ENCODE measurements at regions not wholly inside any gene's neighbourhood (a gene's known extent, or its start where the extent isn't known, plus 50 kb on each side); places are given as distances from the start of the nearest gene placed in this dataset.
"Not testable (repeated sequence)": the region's sequence is repeated elsewhere in the genome, so short reads cannot be mapped to it uniquely, and the experiment has no call there.

DNA sequence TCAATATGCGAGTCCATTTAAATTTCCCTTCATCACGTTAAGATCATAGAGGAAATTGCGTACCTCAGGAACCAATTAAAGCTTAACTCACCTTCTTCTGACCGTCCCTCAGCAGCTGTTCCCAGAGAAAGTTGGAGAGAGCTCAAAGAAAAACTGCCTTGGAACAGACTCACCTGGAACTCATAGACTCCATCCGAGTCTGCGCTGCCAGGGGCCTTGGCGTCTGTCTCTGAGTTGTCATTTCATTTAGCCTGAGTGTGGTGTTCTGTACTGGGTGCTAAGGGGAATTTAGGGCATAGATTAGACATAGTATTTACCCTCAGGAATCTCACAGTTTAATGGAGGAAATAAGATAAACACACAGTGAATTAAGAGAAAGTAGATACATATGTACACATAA, 892.7 kb downstream of the TLE1 start:
- DNase-seq: no peak

DNA sequence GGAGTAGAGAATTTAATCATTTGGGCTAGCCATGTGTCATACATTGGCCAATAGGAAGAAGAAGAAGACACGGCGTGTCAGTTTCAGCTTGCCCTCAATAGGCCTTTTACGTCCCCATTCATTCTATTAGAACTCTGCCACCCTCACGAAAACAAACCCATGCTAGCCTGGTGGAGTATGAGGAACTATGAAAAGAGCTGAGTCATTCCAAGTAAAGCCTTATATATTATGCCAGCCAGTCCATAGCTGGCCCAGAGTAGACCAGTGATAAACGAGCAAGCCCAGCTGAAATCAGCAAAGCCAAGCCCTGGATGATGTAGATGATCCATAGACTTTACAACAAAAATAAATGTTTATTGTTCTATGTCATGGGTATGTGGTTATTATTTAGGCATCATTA, 895.1 kb downstream of the TLE1 start:
- DNase-seq: no peak

DNA sequence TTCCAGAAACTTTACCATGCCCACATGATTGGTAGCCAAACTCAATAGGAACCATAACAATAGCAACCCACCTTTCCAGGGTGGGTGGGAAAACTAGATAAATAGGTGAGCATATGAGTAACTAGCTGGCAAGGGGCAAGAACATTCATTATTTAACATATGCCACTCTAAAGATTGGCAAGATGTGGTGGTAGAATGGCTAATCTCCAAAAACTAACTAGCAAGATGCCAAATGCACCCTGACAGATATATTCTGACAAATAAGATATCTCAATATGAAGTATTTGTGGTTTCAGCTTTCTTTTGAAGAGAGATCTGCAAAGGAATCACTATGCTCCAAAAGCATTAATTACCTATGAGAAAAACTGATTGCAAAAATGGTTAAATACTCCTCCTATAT, 895.6 kb downstream of the TLE1 start:
- DNase-seq: no peak

DNA sequence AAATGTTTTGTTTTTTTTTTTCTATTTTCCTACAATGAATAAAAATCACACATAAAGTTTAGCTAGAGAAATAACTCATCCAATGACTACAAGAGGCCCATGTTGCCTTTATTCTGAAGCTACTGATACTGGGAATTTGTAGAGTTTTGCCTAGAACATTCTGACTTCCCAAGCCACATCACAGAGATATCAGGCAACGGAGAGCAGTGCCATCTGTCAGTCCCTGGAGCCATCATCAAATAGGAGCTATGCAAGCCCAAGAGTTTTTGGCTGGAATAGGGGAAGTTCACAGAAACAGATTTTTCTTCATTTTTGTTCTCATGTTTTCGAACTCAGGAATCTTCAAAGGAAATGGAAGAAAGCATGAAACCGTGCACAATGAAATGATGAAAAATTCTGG, 896.6 kb downstream of the TLE1 start:
- DNase-seq: no peak

DNA sequence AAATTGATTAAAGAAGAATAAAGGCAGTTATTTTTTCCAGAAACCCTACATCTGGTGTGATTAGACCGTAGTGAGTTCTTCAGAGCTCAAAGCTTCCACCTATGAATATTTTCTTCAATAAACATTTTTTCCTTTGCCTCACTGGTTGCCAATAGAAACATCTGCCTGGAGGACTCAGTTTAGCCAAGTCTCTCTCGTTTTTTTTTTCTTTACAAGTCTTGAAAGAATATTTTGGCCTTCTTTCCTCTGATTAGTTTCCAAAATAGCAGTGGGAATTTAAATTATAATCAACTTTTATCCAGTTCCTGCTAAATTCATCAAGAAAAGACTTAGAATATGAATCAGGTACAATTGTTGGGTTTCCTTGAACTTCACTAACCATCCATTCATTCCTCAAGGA, 897.5 kb downstream of the TLE1 start:
- no peak for DNase-seq

DNA sequence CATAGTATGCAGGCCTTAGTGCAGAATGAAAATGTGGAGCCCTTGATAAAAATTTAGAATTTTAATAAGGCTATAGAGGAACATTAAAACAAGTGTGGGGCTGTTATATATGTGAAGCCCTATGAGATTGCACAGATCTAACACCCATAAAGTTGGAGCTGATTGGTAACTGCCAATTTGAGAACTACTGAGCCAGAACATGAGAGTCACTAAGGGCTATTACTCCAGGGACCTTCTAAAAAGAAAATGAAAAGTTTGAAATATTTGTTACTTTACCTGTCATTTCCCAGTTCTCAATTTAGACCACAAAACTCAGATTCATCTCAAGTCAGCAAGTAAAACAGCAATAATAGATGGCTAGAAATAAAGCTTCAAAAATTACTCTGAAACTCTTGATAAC, 898.6 kb downstream of the TLE1 start:
- no peak for DNase-seq

DNA sequence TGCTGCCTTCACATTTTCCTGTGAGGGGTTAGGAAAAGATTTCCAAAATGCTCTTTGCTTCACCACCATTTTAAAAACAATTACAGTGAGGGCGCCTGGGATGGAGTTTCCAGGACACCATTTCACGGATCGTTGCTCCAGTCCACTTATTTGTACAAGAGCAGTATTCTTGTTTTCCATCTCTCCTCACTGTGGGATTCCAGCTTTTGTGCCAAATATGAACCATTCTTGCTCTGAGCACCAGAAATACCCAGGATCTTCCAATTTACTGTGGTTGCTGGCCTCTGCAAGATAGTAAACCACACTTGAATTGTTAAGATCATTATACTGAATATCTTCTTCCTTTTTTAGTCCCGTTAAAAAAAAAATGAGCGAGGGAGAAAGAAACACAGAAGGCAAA, 899.5 kb downstream of the TLE1 start:
- peak; percentile 0 for DNase-seq

DNA sequence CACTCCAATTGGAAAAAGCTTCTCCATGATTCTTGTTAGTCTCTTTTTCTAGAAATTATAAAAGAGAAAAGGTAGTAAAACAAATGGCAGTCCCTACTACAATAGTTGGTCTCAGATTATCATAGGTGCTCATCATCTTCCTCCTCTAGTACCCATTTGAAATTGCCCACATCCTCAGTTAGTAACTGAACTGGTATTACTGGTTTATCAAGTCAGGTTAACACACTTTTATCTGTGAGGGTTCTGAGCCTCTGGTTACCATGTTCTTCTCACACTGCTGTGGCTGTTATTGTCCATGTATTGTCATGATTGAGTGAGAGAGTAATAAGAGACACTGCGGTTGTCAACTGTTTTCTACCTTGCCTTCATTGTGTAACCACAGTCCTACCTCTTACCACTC, 901.7 kb downstream of the TLE1 start:
- DNase-seq: no peak

DNA sequence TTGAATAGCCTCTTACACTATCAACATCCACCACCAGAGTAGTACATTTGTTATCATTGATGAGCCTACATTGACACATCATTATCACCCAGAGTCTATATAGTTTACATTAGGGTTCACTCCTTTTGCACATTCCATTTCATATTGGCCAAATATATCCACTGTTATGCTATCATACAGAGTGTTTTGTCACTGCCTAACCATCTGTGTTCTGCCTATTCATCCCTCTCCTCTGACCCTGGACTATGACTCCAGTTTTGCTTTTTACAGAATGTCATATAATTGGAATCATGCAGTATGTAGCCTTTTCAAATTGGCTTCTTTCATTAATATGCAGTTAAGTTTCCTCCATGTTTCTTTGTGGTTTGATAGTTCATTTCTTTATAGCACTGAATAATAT, 904.7 kb downstream of the TLE1 start:
- DNase-seq: no peak

DNA sequence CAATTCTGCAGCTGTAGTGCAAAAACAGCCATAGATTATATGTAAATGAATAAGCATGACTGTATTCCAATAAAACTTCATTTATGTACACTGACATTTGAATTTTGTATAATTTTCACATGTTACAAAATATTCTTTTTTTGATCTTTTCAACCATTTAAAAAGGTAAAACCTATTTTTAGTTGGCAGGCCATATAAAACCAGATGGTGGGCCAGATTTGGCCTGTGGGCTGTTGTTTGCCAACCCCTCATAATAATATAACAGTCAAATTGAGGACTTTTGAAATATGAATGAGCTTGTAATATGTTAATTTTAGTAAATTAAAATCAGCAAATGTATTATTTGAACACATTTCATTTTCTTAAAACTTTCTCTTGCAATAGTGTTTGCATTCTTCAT, 913.4 kb downstream of the TLE1 start:
- no peak for DNase-seq

DNA sequence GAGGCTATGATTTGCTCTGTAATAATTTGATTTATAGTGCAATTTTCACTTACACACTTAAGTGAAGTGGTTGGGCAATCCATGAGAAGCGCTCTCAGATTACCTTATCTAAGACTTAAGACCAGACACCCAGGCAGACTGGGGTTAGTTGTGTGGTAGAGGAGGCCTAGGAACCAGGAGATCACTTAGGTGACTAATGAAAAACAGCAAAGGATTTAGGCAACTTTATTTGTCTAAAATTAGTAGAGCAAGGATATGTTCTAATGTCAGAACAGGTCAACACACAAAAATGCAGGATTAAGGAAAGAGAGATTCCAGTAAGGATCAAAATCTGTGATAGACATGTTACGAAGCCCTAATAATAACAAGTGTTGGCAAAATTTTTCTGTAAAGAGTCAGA, 913.8 kb downstream of the TLE1 start:
- no peak for DNase-seq

DNA sequence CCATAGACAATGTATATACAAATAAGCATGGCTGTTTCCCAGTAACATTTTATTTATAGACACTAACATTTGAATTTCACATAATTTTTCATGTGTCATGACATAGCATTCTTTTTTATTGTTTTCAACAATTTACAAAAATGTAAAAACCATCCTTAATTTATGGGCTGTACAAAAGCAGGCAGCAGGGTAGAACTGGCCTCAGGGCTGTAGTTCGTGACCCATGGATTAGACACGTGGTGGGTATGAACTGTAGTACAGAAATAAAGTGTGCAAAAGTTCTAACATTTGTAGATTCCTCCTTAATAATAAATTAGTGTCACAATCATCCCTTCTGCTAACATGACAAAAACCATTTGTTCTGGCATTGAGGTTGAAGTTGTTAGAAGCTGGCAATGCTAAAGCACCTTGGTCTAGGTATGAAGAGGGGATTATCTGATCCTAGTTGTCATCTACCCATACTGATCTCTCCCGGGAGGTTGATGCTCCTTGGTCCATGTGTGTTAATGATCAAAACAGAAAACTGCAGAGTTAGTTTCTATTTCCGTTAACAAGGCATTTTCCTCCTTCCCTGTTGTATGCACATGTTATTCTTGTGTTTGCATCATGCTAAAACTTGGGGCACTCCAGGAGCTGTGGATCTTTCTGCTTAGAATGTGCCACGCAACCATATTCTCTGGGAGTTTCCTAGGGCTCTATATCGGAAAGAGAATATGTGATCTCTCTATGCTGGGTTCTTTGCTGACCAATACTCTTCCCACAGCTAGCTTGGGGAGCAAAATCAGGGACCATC, 917.6 kb downstream of the TLE1 start:
- no peak for DNase-seq

DNA sequence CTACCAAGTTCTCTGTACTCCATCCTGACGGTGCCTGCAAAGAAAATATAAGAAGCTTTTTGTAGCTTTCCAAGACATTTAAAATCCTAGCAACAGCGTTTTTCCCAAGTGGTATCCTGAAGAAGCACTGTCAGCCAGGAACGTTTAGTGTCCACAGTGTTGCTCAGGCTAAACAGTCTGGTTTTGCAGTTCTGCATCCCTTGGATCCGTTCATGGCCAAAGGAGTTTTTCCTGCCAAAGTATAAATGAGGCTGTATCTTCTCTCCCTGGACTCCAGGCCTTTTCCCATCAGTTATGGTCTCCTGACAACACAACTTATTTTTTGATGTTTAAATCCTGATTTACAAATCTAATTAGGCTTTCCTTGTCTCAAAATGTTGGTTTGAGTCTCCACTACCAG, 925.8 kb downstream of the TLE1 start:
- DNase-seq: no peak

DNA sequence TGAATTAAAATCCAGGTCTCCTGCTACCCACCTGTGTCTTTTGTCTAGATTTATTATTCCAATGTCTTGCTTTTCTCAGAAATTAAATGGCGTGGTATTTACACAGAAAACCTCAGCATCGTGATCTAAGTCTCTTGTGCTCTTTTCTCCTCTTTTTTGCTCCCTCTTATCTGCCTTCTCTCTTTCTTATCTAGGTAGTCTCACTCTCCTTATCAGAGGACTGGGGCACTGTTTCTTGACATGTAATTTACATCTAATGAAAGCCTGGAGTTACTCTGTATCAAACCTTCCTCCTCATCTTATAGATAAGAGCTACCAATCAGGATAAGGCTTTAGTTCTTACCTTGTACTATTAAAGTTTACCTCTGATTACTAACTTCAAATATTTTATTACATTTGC, 933.8 kb downstream of the TLE1 start:
- no peak for DNase-seq

DNA sequence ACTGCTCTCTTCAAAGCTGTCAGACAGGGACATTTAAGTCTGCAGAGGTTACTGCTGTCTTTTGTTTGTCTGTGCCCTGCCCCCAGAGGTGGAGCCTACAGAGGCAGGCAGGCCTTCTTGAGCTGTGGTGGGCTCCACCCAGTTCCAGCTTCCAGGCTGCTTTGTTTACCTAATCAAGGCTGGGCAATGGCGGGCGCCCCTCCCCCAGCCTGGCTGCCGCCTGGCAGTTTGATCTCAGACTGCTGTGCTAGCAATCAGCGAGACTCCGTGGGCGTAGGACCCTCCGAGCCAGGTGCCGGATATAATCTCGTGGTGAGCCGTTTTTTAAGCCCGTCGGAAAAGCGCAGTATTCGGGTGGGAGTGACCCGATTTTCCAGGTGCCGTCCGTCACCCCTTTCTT, 942.3 kb downstream of the TLE1 start:
- DNase-seq: not testable (repeated sequence)

DNA sequence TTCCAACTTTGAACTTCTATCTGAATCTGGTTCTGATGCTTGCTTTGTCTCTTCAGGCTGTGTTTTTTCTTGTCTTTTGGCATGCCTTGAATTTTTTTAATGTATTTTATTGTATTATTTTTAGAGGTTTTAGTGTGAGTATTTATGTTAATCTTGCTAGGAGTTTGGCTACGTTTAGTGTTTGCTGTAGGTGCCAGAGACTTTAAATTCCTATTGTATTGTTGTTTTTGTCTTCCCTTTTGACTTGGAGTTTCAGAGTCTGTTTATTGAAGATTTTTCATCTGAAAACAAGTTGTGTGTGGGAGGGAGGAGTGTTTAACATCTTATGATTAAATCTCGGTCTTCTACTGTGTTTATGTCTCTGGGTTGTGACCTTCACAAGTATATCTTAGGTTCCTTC, 956.8 kb downstream of the TLE1 start:
- DNase-seq: no peak

DNA sequence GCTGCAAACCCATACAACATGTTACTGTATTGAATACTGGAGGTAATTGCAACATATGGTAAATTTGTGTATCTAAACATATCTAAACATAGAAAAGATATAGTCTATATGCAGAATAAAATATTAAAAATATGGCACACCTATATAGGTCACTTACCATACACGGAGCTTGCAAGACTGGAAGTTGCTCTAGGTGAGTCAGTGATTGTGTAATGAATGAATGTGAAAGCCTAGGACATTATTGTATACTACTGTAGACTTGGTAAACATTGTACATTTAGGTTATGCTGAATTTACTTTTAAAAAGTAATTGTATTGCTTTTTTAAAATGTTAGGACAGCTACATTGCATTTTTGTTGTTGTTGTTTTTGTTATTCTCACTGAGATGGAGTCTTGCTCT, 968.8 kb downstream of the TLE1 start:
- no peak for DNase-seq

DNA sequence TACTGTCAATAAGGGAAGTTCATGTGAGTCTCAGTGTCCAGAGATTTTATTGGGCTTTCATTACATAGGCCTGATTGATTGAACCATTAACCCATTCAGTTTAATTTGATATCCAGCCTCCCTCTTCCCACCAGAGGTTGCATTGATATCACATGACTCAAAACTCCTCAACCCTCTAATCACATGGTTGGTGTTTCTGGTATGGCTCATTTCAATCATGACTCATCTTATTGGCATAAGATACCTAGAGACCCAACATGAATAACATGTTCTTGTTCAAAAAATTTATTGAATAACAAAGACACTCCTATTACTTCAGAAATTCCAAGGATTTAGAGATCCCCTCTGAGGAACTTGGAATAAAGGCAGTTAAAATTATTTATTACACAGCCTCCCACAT, 982.2 kb downstream of the TLE1 start:
- no peak for DNase-seq

DNA sequence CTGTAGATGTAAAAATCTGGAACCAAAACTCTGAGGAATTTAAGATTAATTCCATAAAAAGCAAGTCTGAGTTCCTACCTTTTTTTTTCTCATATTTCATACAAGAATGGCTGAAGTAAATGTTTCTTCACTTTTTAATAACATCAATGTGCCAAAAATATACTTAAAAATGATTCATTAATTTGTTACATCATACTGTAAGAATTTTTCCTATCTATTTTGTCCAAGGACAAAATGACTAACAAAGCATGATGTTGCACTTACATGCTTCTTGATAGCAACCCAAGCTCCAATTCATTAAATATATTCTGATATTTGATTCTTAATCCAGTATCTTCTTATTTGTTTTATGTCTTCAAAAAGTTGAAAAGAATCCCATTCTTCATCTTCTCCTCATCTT, 988.3 kb downstream of the TLE1 start:
- DNase-seq: no peak

DNA sequence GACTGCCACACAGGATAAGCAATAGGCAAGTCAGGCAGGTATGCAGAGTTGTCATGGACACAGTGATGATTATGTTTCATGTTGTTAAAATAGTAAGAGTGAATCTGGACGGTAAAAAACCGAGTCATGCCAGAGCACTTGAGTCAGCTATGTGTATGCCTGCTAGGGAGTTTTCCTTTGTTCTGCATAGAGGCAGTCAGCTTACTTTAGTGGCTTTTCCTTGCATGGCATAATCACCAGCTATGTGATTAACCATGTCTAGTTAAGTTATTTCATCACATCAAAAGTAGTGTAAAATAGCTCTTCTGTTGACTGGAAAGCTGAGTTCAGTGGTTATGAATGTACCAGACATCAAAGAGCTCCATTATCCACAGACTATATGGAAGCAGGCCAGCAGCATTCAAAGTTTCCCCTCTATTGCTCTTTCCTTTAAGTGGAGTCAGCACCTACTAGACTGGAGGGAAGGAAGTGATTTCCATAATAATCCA, 989.8 kb downstream of the TLE1 start:
- DNase-seq: no peak

DNA sequence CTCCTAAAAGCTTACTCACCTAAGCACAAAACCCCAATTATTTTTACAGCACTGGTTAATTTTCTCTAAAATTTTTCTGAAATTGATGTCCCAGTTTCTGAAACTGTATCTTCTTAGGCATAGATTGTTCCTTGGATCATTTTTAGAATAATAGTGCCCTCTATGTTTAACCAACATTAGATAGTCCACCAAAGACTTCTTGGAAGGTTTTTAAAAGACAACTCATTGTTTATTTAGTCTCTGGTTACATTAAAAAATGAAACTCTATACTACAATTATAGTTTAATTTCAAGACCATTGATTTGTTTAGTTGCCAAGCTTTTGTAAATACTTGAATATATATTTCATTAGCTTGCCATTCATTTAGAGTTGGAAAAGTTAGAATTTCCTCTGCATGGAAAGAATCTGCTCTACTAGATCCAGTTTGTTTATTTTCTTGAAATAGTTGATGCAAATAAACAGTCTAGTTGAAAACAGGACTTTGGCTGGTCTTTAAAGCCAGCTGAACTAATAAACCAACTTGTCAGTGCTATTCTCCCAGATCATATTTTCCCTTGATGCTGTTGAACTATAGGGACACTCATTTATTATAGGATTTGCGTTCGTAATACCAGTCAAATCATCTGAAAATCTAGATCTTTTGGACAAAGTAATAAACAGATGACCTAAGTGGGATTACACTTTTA, 990.5 kb downstream of the TLE1 start:
- no peak for DNase-seq

DNA sequence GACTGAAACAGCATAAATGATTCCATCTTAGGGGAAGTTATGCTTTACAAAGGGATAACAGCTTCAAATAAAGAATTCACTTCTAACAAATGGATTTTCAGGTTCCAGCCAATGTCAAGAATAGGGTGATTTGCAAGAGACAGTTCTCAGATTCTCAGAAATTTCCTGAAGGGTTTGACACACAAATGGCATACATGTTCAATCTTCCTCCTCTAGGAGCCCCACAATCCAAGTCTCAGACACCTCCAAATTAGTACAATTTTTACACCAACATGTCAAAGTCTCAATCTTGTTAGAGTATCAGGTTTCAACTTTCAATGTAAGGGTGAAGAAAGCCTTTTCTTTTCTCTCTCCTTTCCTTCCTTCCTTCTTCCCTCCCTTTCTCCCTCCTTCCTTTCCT, 996.6 kb downstream of the TLE1 start:
- no peak for DNase-seq

DNA sequence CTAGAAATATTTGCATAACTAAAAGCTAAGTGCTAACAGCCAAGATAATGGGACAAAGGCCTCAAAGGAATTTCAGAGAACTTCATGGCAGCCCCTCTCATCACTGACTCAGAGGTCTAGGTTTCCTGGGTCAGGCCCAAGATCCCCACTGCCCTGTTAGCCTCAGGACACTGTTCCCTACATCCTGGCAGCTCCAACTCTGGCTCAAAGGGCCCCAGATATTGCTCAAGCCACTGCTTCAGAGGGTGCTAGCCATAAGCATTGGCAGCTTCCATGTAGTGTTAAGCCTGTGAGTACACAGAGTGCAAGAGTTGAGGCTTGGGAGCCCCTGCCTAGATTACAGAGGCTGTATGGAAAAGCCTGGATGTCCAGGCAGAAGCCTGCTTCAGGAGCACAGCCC, 998.1 kb downstream of the TLE1 start:
- no peak for DNase-seq

DNA sequence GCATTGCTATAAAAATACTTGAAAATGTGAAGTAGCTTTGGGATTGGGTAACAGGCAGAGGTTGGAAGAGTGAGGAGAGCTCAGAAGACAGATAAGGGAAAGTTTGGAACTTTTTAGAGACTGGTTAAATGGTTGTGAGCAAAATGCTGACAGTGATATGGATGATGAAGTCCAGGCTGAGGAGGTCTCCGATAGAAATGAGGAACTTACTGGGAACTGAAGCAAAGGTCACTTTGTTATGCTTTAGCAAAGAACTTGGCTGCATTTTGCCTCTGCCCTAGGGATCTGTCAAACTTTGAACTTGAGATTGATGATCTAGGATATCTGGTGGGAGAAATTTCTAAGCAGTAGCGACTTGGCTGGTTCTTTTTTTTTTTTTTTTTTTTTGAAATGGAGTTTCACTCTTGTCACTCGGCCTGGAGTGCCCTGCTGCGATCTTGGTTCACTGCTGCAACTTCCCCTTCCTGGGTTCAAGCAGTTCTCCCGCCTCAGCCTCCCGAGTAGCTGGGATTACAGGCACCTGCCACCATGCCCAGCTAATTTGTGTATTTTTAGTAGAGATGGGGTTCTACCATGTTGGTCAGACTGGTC, 998.9 kb downstream of the TLE1 start:
- no peak for DNase-seq
